GM23338 (cell line): ENCODE measurements at regions not wholly inside any gene's neighbourhood (a gene's known extent, or its start where the extent isn't known, plus 50 kb on each side); places are given as distances from the start of the nearest gene placed in this dataset.

Experiments used
- CREB1 ChIP-seq: fragments of 250-450 bp; sonication (Bioruptor Pico); IDR thresholded peaks from 2 replicates; pipeline ENCODE4 v1.5.0; 2020; ENCODE audit warnings: low read depth, mild to moderate bottlenecking, moderate library complexity
- CTCF ChIP-seq, 2 experiments: fragments of 200-600 bp in 1 of 2; sonication (generic) in 1 of 2; conservative IDR thresholded peaks; 2 replicates each; pipeline versions ENCODE4 v1.5.1 to v1.6.1; 2016 to 2017; ENCODE audit warnings: antibody characterized with exemption in 2 of 2, low read depth in 2 of 2, mild to moderate bottlenecking in 2 of 2, moderate library complexity in 1 of 2
- ETS1 ChIP-seq: IDR thresholded peaks from 2 replicates; pipeline ENCODE4 v1.6.1; 2016; ENCODE audit warnings: antibody characterized with exemption
- EZH2 ChIP-seq: fragments of 200-600 bp; sonication (generic); IDR thresholded peaks from one replicate; pipeline ENCODE4 v1.8.0; 2017; ENCODE audit warnings: antibody characterized with exemption, mild to moderate bottlenecking, low read depth; ENCODE audit not compliant: unreplicated experiment
- EZH2phosphoT487 ChIP-seq: fragments of 200-600 bp; sonication (generic); IDR thresholded peaks from one replicate; pipeline ENCODE4 v1.8.1; 2018; ENCODE audit warnings: antibody characterized with exemption; ENCODE audit not compliant: unreplicated experiment
- JUNB ChIP-seq: IDR thresholded peaks from one replicate; pipeline ENCODE4 v1.6.1; 2016; ENCODE audit warnings: antibody characterized with exemption; ENCODE audit not compliant: unreplicated experiment
- NANOG ChIP-seq: IDR thresholded peaks from 2 replicates; pipeline ENCODE4 v1.6.1; 2016; ENCODE audit warnings: antibody characterized with exemption, borderline replicate concordance
- POLR2AphosphoS5 ChIP-seq: IDR thresholded peaks from 2 replicates; pipeline ENCODE4 v1.6.1; 2016; ENCODE audit warnings: antibody characterized with exemption, low read depth
- REST ChIP-seq: IDR thresholded peaks from one replicate; pipeline ENCODE4 v1.6.1; 2018; ENCODE audit warnings: antibody characterized with exemption; ENCODE audit not compliant: unreplicated experiment
- ZNF114 ChIP-seq: fragments of 250-450 bp; sonication (Bioruptor Pico); IDR thresholded peaks from 2 replicates; pipeline ENCODE4 v1.5.0; 2020; ENCODE audit warnings: mild to moderate bottlenecking, moderate library complexity
- ZNF331 ChIP-seq: fragments of 250-450 bp; sonication (Bioruptor Pico); IDR thresholded peaks from 2 replicates; pipeline ENCODE4 v1.5.0; 2020; ENCODE audit warnings: low read depth, mild to moderate bottlenecking, moderate library complexity

- TF ChIP-seq CTCF (conservative IDR thresholded peaks at IDR 0.05; ENCODE audit: low read depth in 2 of 2): no peak
- no peak for TF ChIP-seq EZH2
- no peak for TF ChIP-seq REST
- TF ChIP-seq EZH2phosphoT487: no peak
- TF ChIP-seq POLR2AphosphoS5: no peak
- TF ChIP-seq CREB1 (CRISPR knock-in tag): no peak
- TF ChIP-seq ZNF331 (CRISPR knock-in tag): no peak
- TF ChIP-seq JUNB: no peak
- TF ChIP-seq ETS1: no peak
- no peak for TF ChIP-seq NANOG
- no peak for TF ChIP-seq ZNF114
Observed at GRCh38 chr5:135269931-135270421, 129.1 kb downstream of the MACROH2A1 start.
